ENCODE measurements at regions not wholly inside any gene's neighbourhood (a gene's known extent, or its start where the extent isn't known, plus 50 kb on each side); places are given as distances from the start of the nearest gene placed in this dataset.

DNA sequence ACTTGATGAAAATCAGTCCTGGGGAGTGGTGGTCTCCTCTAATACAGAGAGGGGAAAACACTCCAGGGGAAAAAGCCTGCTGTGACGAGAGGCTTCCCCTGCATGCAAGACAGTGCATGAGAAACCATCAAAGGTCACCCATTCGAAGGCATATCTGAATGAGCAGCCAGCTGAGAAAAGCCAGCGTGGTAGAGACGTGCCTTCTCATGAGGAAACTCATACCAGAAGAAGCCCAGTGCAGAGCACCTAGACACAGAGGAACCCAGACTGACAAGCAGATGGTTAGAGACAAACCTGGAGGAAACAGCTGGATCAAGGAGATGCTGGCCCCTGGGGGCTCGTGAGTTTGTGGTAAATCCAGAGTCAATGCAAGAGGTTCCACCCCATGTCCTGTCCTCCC, 534.8 kb downstream of the BRD1 start:
- no peak for DNase-seq

DNA sequence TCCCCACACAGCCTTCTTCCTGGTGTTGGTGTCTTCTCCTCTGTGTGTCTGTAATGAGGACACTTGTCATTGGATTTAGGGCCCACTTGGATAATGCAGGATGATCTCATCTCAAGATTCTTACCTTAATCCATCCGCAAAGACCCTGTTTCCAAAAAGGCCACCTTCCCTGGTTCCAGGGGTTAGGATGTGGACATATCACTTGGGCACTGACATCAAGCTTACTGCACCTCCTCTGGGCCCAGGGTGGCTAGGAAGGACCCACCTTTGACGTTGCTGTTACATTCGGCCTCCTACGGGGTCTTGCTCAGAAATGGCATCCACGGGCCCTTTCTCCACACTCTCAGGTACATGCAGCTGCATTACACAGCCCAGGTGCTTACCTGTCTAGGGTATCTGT, 535.9 kb downstream of the BRD1 start:
- no peak for DNase-seq

DNA sequence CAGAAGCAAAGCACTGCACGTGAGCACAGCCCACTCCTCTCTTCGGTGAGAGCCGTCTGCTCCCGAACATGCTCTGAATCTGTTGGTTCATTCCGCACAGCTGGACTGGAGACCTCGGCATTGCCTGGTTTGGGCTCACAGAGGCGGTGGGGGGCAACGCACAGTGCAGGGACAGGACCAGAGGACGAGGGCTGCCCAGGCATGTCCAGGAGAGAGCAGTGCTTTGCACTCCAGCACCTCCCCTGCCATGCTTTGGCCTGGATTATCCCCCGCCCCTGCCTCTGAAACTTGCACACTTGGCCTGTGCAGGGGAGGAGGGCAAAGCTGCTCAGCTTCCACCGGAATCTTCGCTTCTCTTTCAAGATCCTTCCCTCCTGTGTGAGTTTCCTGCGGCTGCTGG, 536.5 kb downstream of the BRD1 start:
- no peak for DNase-seq

DNA sequence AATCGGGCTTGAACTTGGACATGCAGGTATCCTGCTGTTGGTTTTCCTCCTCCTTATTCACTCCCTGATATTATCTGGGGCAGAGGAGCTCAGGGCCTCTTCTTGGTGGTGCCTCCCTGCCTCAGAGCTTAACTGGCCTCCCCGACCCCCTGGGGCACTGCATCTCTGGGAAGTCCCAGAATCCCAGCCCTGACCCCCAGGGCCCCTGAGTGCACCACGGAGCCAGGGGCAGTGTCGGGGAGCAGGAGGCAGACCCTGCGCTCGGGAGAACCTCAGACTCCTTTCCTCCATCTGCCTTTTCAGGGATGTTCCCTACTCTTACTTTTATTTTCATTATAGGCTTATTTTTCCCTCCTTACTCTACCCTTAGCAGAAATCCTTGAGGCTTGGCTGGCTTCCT, 537.0 kb downstream of the BRD1 start:
- DNase-seq, result no peak

DNA sequence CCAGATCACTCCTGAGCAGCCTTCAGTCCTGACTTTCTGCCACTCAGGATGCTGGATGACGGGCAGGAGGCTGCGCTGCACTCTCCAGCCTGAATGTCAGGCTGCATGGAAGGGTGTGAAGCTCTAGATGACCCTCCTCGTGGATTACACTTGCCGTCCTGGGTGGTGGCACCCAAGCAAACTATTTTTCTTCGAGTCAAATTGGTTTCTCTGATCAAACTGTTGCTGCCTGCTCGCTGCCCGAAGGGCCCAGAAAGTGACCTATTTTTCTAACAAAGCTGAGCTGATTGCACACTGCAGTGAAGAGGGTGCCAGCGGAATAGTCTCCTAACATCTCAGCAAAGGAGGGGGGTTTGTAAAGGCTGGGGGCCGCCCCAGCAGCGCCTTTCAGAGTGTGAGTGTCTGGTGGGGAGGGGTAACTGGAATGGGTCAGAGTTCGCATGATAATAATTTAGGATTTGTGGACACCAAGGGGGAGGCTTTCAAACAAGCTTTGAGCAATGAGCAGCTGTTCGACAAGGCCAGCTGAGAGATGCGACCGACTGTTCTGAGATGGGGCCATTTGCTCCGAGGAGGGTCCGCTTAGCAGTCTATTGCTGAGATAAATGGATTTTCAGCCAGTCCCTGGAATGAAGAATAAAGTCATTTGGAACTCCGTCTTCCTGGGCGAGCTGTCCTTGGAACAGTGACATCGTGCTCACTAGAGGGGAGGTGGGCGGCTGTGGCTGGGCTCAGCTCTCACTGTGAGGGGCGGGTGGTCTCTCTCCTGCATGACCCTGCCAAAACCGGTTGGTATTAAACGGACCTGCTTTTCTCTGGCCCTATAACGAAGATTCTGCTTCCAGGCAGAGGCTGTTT, 537.6 kb downstream of the BRD1 start:
- no peak for DNase-seq

DNA sequence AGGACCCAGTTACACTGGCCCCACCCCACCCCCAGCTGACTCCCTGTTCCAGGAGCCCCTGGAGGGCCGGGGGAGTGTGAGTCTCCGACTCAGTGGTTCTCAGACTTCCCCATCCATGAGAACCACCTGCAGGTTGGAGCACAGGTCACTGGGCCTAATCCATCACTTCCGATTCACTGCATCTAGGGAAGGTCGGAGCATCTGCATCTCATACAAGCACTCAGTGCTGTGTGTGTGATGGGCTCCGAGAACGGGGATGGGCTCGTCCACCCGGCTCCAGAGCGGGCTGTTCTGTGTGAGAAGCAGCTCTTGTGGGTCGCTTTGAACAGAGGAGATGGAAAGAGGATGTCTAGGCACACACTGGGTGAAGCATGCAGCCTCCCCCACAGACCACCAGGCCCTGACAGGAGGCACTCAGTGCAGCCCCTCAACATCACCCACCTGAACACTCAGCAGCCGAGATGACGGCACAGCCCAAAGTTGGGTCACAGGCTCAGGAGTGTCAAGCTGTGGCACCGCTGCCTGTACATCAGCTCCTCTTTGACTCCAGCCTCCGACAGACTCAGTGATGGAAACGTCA, 541.4 kb downstream of the BRD1 start:
- DNase-seq, result no peak

DNA sequence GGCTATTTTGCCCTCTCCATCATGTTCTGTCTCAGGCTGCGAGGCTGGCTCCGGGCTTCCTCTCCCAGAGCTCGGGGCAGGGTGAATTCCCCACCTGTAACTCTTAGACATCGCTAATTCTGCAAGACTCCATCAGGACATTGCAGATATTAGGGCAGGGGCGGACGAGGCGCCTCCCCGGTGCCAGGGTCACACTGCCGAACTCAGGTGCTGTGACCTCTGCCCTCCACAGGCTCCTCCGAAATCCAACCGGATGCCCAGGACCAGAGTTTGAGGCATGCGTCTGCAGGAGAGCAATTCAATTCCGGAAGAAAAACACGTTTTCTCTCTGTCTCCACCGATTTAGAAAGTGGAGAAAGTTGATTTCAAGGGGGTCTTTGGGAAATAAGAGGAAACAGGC, 542.7 kb downstream of the BRD1 start:
- DNase-seq, result no peak

DNA sequence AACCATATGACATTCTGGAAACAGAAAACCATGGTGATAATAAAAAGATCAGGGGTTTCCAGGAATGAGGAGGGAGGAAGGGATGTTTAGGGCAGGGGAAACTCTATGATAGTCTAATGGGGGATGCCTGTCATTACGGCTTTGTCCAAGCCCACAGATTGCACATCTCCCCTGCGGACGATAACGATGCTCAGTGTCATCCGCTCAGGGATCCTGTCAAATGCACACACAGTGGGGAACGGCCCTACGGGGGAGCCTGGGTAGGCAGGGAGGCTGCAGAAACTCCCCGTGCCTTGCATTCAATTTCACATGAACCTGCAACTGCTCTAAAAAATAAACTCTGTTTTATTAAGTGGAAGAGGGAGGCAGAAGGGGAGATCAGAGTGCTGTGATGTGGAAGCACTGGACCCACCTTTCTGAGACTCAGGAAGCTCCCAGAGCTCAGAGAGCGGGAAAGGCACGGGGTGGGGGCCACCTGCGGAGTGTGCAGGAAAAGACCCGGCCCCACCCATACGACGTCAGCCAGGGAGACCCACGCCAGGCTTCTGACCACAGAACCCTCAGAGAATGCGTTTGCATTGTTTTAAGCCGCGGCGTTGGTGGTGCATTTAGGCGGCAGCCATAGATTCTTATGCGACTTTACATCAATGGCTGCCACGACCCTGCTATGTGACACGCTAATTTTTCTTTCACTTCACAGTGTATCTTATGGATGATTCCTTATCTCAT, 543.5 kb downstream of the BRD1 start:
- DNase-seq, result no peak

DNA sequence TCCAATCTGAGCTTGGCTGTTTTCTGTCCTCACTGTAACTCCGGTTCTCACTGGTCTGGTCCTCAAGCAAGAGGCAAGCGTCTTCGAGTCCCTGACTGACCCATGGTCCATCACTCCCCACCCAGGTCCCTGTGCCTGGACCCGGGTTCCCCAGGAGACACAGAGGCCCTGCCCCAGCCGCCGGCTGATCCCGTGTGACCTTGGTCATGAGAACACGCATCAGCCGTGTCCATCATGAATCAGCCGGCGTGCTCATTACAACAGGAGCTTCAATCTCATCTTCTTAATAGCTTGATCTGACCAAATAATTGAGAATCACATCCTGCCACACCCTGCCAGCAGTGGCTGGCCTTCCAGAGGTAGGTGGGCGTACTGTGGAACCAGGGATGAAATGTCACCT, 545.1 kb downstream of the BRD1 start:
- DNase-seq, result no peak

DNA sequence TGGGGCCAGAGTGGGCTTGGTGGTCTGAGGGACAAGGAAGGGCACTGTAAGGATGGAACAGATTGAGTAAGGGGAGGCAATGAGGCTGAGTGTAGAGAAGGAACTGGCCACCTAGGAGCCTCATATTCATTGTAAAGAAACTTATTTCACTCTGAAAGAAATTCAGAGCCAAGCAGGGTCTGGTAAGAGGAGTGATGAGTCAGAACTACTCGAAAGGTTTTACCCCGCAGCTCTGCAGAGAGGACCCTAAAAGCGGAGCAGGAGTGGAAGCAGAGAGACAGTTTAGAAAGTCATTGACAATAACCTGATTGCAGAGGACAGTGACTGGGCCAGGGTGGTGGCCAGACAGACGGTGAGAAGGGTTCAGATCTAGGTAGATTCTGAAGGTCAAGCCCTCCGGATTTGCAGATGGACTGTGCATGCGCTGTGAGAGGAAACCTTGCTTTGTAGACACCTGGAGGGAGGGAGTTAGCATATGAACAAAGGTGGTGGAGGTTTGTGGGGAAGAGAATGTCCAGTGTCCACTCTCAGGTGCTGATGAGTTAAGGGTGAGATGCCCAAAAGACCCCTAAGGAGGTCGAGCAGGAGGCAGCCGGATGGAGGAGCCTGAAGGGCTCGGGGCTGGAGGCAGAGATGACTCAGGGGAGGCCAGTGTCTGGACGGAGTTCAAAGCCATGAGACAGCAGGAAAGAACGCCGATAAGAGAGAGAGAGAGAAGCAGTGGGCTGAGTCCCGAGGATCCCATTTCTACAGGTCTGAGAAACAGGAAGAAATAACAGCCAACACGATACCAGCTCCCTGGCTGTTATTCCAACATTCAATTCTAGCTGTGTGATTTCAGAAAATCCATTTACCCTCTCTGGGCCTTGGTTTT, 546.0 kb downstream of the BRD1 start:
- no peak for DNase-seq

DNA sequence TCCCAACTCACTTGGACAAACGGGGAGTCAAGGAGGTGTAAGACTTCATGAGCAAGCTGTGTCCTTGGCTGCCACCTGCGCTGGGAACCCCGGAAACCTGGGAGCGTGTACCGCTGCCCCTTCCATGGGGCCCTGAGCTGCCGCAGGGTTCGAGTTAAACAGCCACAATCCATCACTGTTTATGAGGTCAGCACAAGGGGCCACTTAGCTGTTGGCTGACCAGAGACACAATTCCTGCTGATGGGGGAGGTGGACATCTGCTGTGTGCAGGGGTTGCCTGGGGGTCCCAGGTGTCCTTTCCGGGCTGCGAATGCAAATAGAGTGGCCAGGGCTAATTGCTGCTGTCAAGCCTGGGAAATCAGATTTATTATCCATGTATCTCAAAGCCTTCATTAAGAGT, 549.3 kb downstream of the BRD1 start:
- no peak for DNase-seq

DNA sequence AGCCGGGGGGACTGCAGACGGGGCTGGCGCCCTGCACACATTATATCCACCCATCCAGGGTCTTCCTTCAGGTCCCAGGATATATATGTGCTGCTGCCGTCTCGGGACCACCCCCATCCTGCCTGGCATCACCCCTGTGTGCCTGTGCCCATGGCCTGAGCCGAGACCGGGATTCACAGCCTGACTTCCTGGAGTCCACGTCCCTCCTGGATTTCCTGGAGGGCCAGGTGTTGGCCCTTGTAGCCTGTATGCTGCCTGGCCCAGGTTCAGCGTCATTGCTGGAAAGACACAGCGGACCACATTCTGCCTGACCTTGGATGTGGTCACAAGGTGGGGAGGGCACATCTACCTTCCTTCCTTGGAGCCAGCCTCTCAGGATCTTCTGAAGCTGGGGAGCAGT, 551.1 kb downstream of the BRD1 start:
- no peak for DNase-seq

DNA sequence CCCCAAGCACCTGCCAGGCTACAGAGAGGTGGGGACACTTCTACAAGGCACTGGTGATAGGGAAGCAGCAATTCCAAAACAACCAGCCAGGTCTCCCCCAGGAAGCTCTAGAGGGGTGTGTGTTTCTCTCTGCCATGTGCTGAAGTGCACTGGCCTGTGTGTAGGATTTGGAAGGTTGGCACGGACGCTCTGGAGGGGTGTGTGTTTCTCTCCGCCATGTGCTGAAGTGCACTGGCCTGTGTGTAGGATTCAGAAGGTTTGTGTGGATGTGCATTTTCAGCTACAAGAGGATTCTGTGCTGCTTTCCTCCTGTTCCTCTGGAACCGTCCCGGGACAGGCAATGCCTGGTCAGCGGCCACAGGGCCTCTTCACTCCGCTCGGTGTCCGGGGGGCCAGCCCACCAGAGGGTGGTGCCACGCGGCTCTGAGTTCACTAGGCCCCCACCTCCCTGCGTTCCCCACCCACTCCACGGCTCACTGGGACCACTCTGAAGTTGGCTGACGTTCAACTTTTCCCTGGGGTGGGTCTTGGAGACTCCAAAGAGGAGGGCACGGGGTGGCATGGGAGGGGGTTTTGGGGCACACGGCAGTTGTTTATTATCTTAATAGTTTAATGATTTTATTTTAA, 552.8 kb downstream of the BRD1 start:
- no peak for DNase-seq

DNA sequence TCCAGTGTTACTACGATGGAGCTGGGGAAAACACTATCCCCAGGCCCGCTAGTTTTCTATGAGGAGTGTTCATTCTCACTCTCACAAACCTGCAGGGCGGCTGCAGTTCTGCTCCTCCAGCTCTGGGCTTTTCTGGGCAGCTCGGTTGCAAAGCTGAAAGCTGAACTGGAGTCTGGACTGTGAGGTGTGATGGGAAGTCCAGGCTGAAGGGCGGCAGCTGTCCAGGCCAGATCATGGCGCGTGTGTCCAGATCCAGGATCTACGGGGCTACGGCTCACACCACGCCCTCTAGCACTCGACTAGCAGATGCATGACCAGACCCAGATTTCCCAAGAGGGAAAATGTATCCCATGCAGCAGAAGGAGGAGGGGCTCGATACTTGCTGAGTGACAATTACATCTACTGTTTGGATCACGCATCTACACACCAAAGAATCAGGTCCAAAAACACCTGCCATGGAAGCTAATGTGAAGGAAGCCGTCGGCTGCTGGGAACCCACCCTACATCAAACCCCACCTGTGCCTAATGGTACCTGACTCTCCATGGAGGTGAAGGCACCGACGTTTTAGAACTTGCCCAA, 555.0 kb downstream of the BRD1 start:
- DNase-seq, result no peak

DNA sequence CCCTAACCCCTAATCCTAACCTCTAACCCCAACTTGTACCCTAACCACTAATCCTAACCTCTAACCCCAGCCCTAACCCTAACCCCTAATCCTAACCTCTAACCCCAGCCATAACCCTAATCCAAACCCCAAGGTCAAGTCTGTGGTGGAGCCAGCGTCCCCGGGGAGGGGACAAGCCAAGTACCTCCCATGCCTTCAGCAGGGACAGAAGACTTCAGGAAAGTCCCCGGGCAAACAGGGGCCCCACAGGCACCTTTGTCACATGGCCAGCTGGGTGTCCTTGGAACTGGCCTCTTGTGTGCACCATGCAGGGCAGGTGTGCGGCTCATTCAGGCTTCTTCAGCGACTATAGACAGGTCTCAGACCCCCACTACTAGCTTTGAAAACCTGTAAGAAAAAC, 555.8 kb downstream of the BRD1 start:
- no peak for DNase-seq

DNA sequence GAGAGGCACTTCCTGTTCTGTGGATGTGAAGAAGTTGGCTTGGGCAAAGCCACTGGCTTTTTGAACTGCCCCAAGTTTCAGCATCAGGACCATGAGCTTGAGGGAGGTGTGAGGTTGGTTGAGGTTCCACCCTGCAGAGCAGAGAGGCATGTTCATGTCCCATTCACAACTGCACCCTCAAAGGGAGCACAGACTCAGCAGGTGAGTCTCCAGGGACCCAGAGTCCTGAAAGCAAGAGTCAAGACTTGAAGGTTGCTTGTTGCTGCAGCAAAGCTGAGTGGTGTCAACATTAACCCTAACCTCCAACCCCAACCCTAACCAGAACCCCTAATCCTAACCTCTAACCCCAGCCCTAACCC, 556.3 kb downstream of the BRD1 start:
- no peak for DNase-seq

DNA sequence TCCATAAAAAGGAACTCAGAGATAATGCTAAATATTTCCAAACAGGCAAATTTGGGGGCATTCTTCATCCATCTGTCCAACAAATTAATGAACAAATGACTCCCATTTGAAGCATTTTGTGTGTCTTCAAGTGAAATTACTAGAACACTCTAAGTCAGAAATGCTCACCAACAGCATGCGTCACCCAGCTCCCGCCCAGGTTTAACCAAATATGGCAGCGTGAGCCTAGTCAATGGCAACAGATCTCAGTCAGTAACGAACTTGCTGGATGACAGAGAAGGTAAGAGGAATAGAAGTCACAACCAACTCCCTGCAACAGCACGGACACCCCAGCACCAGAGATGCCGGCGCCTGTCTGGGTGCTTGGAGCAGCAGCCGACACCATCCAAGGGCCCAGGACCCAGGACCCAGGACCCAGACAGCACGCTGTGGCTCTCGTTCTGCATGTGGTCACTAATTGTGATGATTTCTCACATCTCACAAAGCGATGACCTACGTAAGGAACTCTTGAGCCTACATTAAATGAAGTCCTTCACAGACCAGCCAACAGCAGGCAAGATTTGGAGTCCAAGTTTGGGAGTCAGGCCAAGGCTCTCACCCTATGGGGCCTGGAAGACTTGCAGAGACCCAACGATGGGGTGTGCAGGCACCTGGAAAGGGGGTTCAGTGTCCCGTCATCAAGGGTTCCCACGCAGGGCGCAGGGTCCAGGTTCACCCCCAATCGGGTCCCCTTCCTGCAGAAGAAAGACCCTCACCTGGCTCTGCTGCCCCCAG, 556.9 kb downstream of the BRD1 start:
- DNase-seq, result no peak

DNA sequence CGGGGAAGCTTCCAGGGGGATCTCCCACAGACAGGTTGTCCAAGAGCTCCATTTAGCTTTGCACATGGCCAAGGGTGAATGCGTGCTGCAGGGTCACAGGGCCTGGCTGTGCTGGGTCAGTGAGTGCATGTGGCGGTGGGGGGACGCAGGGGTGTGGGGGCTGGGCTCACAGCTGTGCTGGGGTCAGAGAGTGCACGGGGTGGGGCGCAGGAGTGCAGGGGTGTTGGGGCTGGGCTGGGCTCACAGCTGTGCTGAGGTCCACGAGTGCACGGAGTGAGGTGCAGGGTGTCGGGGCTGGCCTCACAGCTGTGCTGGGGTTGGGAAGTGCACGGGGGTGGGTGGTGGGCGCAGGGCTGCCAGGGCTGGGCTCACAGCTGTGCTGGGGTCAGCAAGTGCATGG, 557.7 kb downstream of the BRD1 start:
- DNase-seq, result no peak

DNA sequence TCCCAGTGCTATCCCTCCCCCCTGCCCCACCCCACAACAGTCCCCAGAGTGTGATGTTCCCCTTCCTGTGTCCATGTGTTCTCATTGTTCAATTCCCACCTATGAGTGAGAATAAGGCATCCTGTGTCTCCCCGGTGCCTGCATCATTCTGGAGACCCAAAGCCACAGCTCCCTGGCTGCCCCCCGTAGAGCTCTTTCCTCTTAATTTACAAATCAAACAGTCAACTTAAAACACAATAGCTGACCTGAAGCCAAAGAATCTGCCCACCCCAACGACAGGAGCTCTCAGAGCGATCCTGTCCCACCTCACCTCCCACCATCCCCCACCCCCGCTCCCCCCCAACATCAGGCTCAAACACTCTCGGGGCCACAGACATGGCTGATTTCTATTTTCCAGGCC, 558.3 kb downstream of the BRD1 start:
- no peak for DNase-seq

DNA sequence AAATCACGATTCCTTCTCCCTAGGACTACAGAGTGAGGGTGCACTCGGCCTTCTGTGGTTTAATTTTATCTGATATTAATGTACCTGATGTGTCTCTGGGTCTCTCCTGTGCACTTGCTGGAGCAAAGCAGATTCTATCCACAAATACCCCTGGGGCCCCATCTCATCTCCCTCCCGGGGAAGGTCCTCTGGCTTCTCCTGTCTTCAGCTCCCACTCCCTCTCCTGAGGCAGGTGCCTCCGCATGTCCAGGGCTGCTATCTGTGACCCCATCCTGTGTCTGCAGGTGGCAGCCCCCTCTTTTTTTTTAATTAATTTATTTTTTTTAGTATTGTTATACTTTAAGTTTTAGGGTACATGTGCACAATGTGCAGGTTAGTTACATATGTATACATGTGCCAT, 558.7 kb downstream of the BRD1 start:
- no peak for DNase-seq

DNA sequence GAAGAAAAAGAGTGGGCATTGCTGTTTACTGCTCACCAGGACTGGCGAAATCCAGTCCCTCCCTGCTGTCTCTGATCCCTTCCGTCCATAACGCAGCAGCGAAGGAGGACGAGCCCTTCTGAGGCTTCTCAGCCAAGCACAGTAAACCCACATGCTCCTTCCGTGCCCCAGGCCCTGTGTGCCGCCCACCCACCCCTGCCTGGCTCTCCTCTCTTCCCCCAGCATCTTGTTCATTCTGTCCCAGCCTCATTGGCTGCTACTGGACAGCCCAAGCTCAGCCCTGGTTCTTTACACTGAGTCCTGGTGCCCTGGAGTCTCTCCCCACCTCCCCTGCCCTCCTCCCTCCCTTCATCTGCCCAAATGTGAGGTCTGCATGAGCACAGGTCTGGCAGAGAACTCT, 559.7 kb downstream of the BRD1 start:
- DNase-seq, result no peak

All from 8988T (cell line).